Activated naive CD8-positive, alpha-beta T cell treated with anti-CD3 and anti-CD28 coated beads for 36 hours (primary cell): ENCODE measurements at regions not wholly inside any gene's neighbourhood (a gene's known extent, or its start where the extent isn't known, plus 50 kb on each side); places are given as distances from the start of the nearest gene placed in this dataset.

Source experiments
- DNase-seq: peaks from one replicate; pipeline ENCODE4 v3.0.0; 2021
- H3K27ac Mint-ChIP-seq: one replicate; pipeline ENCODE4 v1.8.0; 2022; ENCODE audit warnings: mild to moderate bottlenecking, moderate library complexity, mixed read lengths
- H3K27me3 Mint-ChIP-seq: one replicate; pipeline ENCODE4 v1.8.0; 2022; ENCODE audit warnings: mild to moderate bottlenecking, mixed read lengths
- H3K36me3 Mint-ChIP-seq: one replicate; pipeline ENCODE4 v1.8.0; 2021; ENCODE audit warnings: mild to moderate bottlenecking, mixed read lengths
- H3K4me1 Mint-ChIP-seq: one replicate; pipeline ENCODE4 v1.8.0; 2021; ENCODE audit warnings: mixed read lengths
- H3K4me3 Mint-ChIP-seq: one replicate; pipeline ENCODE4 v1.8.0; 2022; ENCODE audit warnings: mild to moderate bottlenecking, moderate library complexity, mixed read lengths
- H3K9me3 Mint-ChIP-seq: one replicate; pipeline ENCODE4 v1.8.0; 2022; ENCODE audit warnings: mixed read lengths

DNA sequence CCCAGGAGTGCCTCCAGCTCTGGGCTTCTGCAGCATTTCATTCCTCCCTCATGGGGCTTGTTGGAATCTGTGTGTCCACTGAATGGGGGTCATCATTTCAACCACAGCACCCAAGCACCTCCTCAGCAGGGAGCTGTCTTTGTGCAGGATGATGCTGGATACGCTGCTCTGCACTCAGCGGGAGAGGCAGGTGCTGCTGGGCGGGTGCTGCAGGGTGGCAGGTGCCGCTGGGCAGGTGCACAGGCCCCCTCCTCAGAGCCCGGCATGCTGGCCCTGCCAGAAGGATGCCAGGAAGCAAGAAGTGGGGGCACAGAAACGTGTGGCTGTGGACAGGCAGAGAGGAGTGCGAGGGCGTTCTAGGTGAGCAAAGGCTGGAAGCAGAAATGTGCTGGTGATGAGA lies 121.8 kb upstream of the VSTM2B start:
- DNase-seq, result no peak
- Mint-ChIP-seq H3K36me3 (no peaks in the 10 kb centered on the region), H3K27ac (no peak overlapping the region), H3K27me3 (peaks cover 9% of the 10 kb centered on the region), H3K9me3 (no peaks in the 10 kb centered on the region), H3K4me3 (no peak overlapping the region), H3K4me1 (no peaks in the 10 kb centered on the region)

DNA sequence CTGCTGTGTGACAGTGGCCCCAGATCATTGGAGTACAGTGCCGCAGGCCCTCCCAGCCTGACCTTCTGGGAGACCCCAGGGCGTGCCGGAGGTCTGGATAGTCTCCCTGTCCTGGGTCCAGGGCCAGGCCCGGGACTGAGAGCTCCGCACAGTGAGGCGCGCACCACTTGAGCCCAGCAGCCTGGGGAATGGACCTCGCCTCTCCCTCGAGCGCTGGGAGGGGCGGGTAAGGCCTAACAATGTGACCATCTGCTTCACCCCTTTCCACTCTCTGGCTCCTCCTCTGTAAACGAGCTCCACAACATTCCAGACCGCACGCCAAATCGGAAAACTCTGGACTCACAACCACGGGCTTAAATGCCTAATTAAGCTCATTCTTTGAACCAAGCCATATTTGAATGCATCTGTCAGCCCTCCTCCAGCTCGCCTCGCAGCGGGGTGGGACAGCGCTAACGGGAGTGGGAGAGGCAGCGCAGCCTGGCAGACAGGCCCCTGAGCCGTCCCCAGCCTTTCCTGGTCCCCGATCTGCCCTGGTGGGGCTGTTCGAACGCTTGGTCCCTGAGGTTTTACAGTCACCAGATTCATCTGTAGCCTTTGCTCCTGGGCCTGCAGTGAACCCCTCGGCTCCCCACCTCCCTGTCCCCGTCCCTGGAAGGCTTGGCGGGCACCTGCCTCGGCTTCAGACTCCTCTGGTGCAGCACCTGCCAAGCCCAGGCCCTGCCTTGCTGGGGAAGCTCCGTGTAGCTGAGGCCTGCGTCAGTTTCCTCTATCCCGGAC lies 120.7 kb upstream of the VSTM2B start:
- H3K27me3 Mint-ChIP-seq, result peaks cover 9% of the 10 kb centered on the region
- no peak overlapping the region for H3K4me3 Mint-ChIP-seq
- no peaks in the 10 kb centered on the region for H3K4me1 Mint-ChIP-seq
- DNase-seq, result no peak
- H3K9me3 Mint-ChIP-seq, result no peaks in the 10 kb centered on the region
- no peak overlapping the region for H3K27ac Mint-ChIP-seq
- no peaks in the 10 kb centered on the region for H3K36me3 Mint-ChIP-seq

DNA sequence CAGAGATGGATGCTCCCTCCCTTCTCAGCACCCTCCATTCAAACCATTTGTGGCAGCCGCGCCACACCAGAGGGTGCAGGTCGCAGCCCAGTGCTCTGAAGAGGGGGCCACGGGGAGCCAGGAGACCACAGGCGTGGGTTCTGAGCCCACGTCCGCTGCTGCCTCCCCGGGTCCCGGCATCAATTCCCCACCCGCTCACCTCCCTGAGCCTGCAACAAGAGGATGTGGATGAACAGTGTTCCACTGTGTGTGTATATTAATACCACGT lies 120.1 kb upstream of the VSTM2B start:
- Mint-ChIP-seq H3K4me3 (no peak overlapping the region), H3K27me3 (peaks cover 9% of the 10 kb centered on the region), H3K9me3 (no peaks in the 10 kb centered on the region), H3K36me3 (no peaks in the 10 kb centered on the region), H3K4me1 (no peaks in the 10 kb centered on the region), H3K27ac (no peak overlapping the region)
- DNase-seq, result no peak

DNA sequence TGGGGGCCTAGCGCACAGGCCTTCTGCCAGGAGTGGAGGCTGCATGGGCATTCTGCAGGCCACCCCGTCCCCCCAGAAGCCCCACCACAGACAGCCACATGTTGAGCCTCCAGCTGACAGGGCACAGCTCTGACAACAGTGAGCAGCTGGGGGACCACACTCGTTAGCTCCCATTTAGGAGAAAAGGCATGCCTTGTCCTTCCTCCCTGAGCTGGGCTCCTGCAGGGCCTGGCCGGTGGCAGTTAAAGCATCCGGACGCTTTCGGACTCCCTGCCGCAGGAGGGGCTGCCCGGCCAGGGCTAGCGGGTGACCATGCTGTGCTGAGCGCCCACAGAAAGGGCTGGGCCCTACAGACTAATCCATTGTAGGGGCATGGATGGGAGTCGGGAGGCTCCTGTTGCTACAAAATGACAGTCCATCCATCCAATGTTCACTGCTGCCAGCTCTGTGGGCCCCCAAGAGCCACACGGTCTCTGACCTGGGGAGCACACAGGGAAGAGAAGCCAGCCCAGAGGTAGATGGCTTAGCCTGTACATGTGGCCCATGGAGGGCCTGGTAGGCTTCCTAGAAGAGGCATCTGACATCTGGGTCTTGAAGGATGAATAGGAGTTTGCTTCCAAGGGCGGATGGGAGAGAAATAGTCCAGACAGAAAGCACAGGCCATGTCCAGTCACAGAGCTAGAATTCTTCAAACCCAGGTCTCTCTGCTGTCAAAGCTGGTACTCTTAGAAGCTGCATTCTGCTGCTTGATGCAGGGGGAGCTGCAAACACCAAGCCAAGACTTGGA lies 116.5 kb upstream of the VSTM2B start:
- DNase-seq, result no peak
- Mint-ChIP-seq H3K4me3 (no peak overlapping the region), H3K4me1 (no peaks in the 10 kb centered on the region), H3K27ac (no peak overlapping the region), H3K36me3 (no peaks in the 10 kb centered on the region), H3K27me3 (peaks cover 7% of the 10 kb centered on the region), H3K9me3 (no peaks in the 10 kb centered on the region)

DNA sequence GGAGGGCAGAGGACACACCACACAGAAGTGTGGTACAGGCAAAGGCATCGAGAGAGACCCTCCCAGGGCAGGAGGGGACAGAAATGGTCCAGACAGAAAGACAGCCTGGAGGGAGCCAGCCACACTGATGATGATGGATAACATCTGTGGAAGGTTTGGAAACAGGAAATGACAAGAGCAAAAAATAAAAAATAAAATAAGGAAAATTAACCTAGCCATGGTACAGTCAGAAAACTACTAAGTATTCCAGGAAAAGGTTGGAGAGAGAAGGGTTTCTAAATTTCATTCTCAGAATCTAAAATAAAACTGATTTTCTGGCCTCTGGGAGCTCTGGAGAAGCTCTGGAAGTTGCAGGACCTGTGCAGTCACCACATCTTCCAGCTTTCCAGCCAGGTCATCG lies 115.2 kb upstream of the VSTM2B start:
- no peaks in the 10 kb centered on the region for H3K9me3 Mint-ChIP-seq
- H3K27ac Mint-ChIP-seq, result no peak overlapping the region
- no peaks in the 10 kb centered on the region for H3K36me3 Mint-ChIP-seq
- no peaks in the 10 kb centered on the region for H3K4me1 Mint-ChIP-seq
- H3K27me3 Mint-ChIP-seq, result peaks cover 5% of the 10 kb centered on the region
- DNase-seq, result no peak
- no peak overlapping the region for H3K4me3 Mint-ChIP-seq

DNA sequence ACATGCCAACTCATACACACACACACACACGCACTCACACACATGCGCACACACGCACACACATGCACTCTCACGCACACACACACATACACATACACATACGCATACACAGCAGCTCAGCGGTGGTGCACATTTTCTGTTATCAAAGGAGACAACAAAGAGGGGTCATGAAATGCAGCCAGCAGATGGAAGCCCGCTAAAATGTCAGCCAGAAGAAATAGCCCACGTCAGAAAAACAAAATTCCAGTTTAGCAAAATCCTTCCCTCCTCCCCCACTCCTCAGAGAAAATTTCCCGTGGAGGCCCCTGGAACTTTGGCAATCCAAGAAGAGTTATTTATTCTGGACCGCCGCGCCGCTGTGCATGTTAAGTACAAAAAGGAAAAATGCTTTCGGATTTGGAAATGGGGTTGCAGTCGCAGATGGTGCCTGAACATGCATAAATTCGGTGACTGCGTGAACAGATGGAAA lies 114.6 kb upstream of the VSTM2B start:
- Mint-ChIP-seq H3K4me3 (no peak overlapping the region), H3K9me3 (no peaks in the 10 kb centered on the region), H3K27ac (no peak overlapping the region), H3K27me3 (peaks cover 5% of the 10 kb centered on the region), H3K4me1 (no peaks in the 10 kb centered on the region), H3K36me3 (no peaks in the 10 kb centered on the region)
- DNase-seq, result no peak

DNA sequence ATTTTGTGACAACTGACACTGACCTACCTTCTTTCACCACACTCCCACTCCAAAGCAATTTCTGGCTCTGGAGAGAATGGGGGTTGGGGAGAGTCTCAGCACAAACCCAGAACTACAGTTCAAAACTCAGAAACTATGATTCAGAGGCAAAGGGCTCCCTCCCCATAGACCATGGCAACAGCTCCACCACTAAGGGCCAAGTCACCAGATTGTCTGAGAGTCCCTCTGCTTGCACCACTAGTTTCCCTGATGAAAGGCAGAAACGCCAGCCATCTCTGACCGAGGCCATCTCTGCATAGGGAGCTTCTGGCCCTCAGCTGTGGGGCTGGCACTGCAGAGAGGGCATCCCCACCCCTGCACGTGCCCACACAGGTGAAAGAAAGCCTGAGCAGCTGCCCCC lies 112.4 kb upstream of the VSTM2B start:
- Mint-ChIP-seq H3K27me3 (no peaks in the 10 kb centered on the region), H3K4me3 (no peak overlapping the region), H3K27ac (no peak overlapping the region), H3K4me1 (no peaks in the 10 kb centered on the region), H3K36me3 (no peaks in the 10 kb centered on the region), H3K9me3 (no peaks in the 10 kb centered on the region)
- DNase-seq, result no peak

DNA sequence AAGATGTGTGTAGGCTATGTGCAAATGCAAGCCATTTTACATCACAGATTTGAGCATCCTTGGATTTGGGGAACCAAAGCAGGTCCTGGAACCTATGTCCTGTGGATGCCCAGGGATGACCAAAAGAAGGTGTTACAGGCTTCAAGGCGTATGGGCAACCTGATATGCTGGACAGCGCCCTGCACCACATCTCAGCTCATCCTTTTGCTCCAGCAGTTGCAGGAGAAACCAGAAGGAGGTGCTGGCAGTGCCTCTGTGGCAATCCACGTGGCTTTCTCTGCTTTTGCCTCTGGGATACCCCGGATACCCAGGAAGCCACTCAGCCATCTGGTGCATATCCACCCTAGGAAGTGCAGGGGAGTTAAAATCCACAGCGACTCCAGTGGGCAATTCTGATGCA lies 110.3 kb upstream of the VSTM2B start:
- no peaks in the 10 kb centered on the region for H3K4me1 Mint-ChIP-seq
- H3K27me3 Mint-ChIP-seq, result no peaks in the 10 kb centered on the region
- H3K4me3 Mint-ChIP-seq, result no peak overlapping the region
- no peaks in the 10 kb centered on the region for H3K36me3 Mint-ChIP-seq
- H3K9me3 Mint-ChIP-seq, result no peaks in the 10 kb centered on the region
- no peak overlapping the region for H3K27ac Mint-ChIP-seq
- no peak for DNase-seq

DNA sequence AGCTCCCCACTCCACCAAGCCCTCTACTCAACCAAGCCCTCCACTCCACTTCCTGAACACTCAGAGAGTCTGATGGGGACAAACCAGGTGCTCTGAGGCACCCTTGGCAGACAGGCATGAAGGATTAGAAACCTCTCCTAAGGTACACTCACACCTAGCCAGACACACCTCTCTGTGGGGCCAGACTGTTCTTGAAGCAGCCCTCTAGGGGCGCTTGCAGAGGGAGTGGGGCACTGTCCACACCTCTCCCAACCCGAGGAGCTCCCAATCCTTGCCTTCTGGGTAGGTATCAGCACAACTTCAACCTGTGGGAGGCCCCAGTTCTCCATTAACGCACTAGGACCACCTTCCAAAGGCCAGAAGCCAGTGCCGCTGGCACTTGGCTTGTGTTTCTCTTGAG lies 108.7 kb upstream of the VSTM2B start:
- peaks cover 2% of the 10 kb centered on the region for H3K9me3 Mint-ChIP-seq
- peaks cover 3% of the 10 kb centered on the region for H3K4me1 Mint-ChIP-seq
- no peaks in the 10 kb centered on the region for H3K27me3 Mint-ChIP-seq
- DNase-seq, result no peak
- no peaks in the 10 kb centered on the region for H3K36me3 Mint-ChIP-seq
- H3K27ac Mint-ChIP-seq, result no peak overlapping the region
- H3K4me3 Mint-ChIP-seq, result no peak overlapping the region

DNA sequence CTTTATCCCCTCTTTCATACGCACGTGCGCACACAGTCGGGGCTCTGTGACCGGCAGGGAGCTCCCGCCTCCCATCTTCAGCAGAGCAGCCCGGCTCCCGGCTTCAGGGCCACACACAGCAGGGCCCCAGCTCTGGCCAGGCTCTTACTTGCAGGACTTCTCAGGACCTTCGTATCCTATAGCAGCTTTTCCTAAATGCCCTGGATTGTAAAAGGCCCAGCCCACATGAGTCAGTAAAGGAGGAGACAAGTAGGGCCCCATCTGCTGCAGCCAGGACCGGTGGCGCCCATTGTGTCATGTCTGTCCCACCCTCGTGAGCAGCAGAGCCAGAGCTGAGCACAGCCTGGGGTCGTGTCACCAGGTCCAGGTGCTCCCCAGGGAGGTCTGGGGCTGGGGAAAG lies 107.6 kb upstream of the VSTM2B start:
- Mint-ChIP-seq H3K36me3 (no peaks in the 10 kb centered on the region), H3K27ac (no peak overlapping the region), H3K9me3 (peaks cover 2% of the 10 kb centered on the region), H3K4me3 (no peak overlapping the region), H3K4me1 (peaks cover 3% of the 10 kb centered on the region), H3K27me3 (no peaks in the 10 kb centered on the region)
- no peak for DNase-seq

DNA sequence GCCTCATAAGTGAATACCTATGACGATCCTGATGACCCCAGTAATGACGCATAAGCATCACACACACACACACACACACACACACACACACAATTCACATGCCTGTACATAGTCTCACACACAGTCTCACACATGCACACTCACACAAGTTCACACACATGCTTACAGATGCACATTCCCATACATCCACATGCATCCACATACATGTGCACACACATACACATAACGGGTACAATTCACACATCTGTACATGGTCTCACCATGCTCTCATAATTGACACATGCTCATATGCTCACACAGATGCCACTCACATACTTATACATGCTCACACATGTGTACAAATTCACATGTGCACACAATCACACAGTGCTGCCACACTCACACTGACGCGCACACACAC lies 105.7 kb upstream of the VSTM2B start:
- no peak overlapping the region for H3K4me3 Mint-ChIP-seq

DNA sequence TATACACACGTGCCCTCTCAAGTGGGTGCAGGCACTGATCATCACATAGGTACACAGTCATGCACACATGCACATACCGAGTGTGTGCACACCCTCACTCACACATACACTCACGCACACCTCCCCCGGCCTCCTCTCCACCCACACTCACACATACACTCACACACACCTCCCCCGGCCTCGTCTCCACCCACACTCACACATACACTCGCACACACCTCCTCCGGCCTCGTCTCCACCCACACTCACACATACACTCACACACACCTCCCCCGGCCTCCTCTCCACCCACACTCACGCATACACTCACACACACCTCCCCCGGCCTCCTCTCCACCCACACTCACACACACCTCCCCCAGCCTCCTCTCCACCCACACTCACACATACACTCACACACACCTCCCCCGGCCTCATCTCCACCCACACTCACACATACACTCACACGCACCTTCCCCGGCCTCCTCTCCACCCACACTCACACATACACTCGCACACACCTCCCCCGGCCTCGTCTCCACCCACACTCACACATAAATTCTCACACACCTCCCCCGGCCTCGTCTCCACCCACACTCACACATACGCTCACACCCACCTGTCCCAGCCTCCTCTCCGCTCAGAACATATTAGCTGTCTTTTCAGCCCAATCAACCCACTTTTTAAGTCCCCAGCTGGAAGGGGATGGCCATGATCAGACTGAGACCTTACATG lies 105.2 kb upstream of the VSTM2B start:
- H3K4me3 Mint-ChIP-seq, result no peak overlapping the region

More for the DNA sequence above, 105.7 kb upstream of the VSTM2B start:
- H3K27me3 Mint-ChIP-seq, result no peaks in the 10 kb centered on the region
- peaks cover 4% of the 10 kb centered on the region for H3K9me3 Mint-ChIP-seq
- H3K27ac Mint-ChIP-seq, result no peak overlapping the region
- H3K4me1 Mint-ChIP-seq, result peaks cover 3% of the 10 kb centered on the region
- no peak for DNase-seq
- H3K36me3 Mint-ChIP-seq, result no peaks in the 10 kb centered on the region

DNA sequence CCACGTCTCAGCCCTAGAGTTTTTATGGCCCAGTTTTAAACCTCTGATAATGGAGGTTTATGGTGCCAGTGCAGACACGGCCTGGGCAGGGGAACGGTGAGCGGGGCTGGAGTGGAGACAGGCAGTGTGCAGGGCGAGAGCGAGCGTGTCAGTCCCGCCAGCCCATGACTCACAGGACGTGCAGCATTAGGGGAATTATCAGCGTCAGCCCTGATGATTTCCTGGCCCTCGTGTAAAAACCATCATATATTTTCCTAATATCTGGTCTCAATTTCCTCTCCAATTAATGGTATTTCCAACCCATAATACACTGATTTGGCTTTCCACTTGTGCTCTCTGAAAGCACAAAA lies 104.6 kb upstream of the VSTM2B start:
- Mint-ChIP-seq H3K4me1 (peaks cover 3% of the 10 kb centered on the region), H3K4me3 (no peak overlapping the region), H3K27ac (no peak overlapping the region), H3K9me3 (peaks cover 4% of the 10 kb centered on the region), H3K27me3 (no peaks in the 10 kb centered on the region), H3K36me3 (no peaks in the 10 kb centered on the region)
- no peak for DNase-seq

More for the DNA sequence above, 105.2 kb upstream of the VSTM2B start:
- Mint-ChIP-seq H3K9me3 (peaks cover 4% of the 10 kb centered on the region), H3K36me3 (no peaks in the 10 kb centered on the region), H3K4me1 (peaks cover 3% of the 10 kb centered on the region), H3K27ac (no peak overlapping the region), H3K27me3 (no peaks in the 10 kb centered on the region)
- DNase-seq, result no peak

DNA sequence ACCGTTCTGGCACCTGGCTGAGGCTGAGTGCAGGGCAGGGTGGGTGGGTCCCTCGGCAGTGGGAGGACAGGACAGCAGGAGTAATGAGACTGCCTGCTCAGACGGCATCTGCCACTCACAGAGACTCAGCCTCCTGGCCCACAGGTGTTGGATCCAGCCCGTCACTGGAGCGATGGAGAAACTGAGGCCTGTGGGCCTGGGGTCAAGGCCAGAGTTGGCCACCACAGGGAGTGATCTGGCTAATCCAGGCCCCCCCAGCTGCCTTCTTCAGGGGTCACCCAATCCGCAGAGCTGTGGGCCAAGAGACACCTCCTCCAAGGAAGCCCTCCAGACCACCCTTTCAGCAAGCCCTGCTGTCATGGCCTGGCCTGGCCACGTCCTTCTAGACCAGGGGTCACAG lies 103.7 kb upstream of the VSTM2B start:
- Mint-ChIP-seq H3K27me3 (no peaks in the 10 kb centered on the region), H3K27ac (no peak overlapping the region), H3K36me3 (no peaks in the 10 kb centered on the region), H3K9me3 (peaks cover 4% of the 10 kb centered on the region), H3K4me3 (no peak overlapping the region), H3K4me1 (peaks cover 3% of the 10 kb centered on the region)
- no peak for DNase-seq

DNA sequence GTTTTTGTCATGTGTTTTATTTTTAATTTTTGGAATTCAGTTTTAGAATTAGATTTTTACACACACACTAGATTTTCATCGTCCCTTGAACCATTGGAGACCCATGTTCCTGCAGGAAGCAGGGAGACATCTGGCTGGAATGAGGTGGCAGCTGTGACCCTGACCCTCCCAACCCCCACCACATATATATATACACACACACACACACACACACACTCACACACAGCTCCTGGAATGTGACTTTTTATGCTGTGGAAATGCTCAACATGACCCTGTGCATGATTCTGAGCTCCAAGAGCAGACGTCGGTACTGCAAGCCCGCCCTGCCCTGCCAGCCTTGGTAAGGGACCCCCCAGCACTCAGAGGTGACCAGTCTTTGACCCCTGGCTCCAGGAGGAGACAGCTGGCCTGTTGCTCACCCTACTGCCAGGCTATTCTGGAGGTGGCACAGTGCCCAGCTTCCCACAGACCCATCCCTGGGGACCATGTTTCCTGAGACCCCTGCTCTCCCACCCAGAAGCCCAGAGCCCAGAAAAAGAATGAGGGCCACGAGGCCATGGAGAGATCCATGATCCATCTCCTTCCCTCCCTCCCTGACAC lies 103.2 kb upstream of the VSTM2B start:
- no peak overlapping the region for H3K27ac Mint-ChIP-seq
- no peak for DNase-seq
- H3K27me3 Mint-ChIP-seq, result no peaks in the 10 kb centered on the region
- peaks cover 3% of the 10 kb centered on the region for H3K4me1 Mint-ChIP-seq
- H3K9me3 Mint-ChIP-seq, result peaks cover 4% of the 10 kb centered on the region
- H3K4me3 Mint-ChIP-seq, result no peak overlapping the region
- H3K36me3 Mint-ChIP-seq, result no peaks in the 10 kb centered on the region
